Vagina (tissue), 2 donors: ENCODE measurements at regions not wholly inside any gene's neighbourhood (a gene's known extent, or its start where the extent isn't known, plus 50 kb on each side); places are given as distances from the start of the nearest gene placed in this dataset.

Experiments
- DNase-seq, 2 donors: peaks; one replicate each; pipeline ENCODE4 v3.0.0-alpha.2; 2017; ENCODE audit errors: extremely low spot score in 2 of 2
- H3K27ac ChIP-seq: fragments of 200-600 bp; sonication (generic); one replicate; pipeline ENCODE4 v1.5.1; 2019
- H3K27me3 ChIP-seq: fragments of 200-600 bp; sonication (generic); one replicate; pipeline ENCODE4 v1.5.1; 2019
- H3K36me3 ChIP-seq, 2 donors: fragments of 200-600 bp; sonication (generic); one replicate each; pipeline ENCODE4 v1.5.1; 2017 to 2019
- H3K4me1 ChIP-seq: fragments of 200-600 bp; sonication (generic); one replicate; pipeline ENCODE4 v1.5.1; 2019
- H3K4me3 ChIP-seq, 2 donors: fragments of 200-600 bp; sonication (generic); 1 replicate in 1 of 2; 2 replicates in 1 of 2; pipeline ENCODE4 v1.5.1; 2016 to 2019
- H3K9me3 ChIP-seq: fragments of 200-600 bp; sonication (generic); one replicate; pipeline ENCODE4 v1.5.1; 2019
- POLR2A ChIP-seq, 2 donors: fragments of 450-650 bp; IDR thresholded peaks; one replicate each; pipeline ENCODE4 v1.6.1; 2017; ENCODE audit warnings: antibody characterized with exemption in 2 of 2, mild to moderate bottlenecking in 2 of 2, moderate library complexity in 2 of 2
- POLR2AphosphoS5 ChIP-seq, 2 donors: sonication (generic); formaldehyde crosslinking; IDR thresholded peaks; one replicate each; pipeline ENCODE4 v1.9.0; 2017; ENCODE audit warnings: antibody characterized with exemption in 2 of 2, mild to moderate bottlenecking in 2 of 2, low read depth in 1 of 2; ENCODE audit not compliant: insufficient read depth in 1 of 2
- intact Hi-C: fragments of 100-400 bp; cut with DNase I; formaldehyde crosslinking; loops from one replicate; pipeline ENCODE4 v1.15.1; 2023
- TF ChIP-seq, protein P1 (sequence below), 3 experiments: fragments of 450-650 bp in 2 of 3; fragments of 200-600 bp in 1 of 3; sonication (generic) in 1 of 3; IDR thresholded peaks; one replicate each; pipeline ENCODE4 v1.5.1; 2017 to 2019; ENCODE audit warnings: antibody characterized with exemption in 3 of 3, mild to moderate bottlenecking in 2 of 3, moderate library complexity in 2 of 3

DNA sequence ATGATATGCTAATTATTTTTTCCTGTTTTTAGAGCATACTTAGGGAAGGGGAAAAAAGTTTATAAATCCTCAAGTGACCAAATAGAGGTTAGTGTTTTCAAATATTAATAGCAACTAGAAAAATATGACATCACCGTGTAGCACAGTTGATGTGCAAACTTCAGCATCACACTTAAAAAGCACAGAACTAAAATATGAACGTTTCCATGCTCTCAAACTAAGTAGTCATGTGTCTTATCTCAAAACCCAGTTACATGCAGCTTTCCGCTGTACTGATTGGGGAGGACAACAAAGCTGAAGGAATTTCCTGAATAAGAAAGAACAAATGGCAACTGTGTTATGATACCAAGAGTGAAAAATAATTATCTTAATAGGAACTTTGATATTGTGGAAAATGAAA lies 903.7 kb downstream of the ADGRL2 start:
- Histone ChIP-seq H3K27ac (no peak overlapping the region), H3K4me3 (no peak overlapping the region), H3K4me1 (no peaks in the 10 kb centered on the region), H3K9me3 (no peaks in the 10 kb centered on the region), H3K27me3 (no peaks in the 10 kb centered on the region), H3K36me3 (no peaks in the 10 kb centered on the region)
- DNase-seq = no peak
- TF ChIP-seq POLR2AphosphoS5 (IDR thresholded peaks at IDR 0.05; ENCODE audit: insufficient read depth in 1 of 2, low read depth in 1 of 2) (peak in 1 of 2 donors; percentile 83), POLR2A (IDR thresholded peaks at IDR 0.05) (no peak)
- TF ChIP-seq, protein P1, sequence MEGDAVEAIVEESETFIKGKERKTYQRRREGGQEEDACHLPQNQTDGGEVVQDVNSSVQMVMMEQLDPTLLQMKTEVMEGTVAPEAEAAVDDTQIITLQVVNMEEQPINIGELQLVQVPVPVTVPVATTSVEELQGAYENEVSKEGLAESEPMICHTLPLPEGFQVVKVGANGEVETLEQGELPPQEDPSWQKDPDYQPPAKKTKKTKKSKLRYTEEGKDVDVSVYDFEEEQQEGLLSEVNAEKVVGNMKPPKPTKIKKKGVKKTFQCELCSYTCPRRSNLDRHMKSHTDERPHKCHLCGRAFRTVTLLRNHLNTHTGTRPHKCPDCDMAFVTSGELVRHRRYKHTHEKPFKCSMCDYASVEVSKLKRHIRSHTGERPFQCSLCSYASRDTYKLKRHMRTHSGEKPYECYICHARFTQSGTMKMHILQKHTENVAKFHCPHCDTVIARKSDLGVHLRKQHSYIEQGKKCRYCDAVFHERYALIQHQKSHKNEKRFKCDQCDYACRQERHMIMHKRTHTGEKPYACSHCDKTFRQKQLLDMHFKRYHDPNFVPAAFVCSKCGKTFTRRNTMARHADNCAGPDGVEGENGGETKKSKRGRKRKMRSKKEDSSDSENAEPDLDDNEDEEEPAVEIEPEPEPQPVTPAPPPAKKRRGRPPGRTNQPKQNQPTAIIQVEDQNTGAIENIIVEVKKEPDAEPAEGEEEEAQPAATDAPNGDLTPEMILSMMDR (IDR thresholded peaks at IDR 0.05) = no peak
- intact Hi-C loops = no loop called here

DNA sequence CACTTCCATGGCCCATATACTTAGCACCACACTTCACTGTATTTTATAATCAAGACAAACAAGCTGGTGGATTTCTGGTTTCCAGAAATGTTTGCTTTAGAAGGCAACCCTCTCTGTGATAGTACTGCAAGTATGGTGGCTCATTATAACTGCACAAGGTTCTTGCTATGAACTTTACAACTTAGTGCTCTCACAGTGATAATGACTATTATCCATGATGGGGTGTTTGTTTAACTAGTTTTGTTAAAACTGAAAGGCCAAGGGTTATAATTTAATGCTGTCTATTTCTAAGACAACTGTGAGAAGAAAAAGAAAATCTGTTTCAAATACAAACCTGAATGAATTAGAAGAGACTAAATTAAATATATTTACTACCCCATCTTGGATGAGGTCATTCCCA lies 903.2 kb downstream of the ADGRL2 start:
- Histone ChIP-seq H3K27me3 (no peaks in the 10 kb centered on the region), H3K36me3 (no peaks in the 10 kb centered on the region), H3K27ac (no peak overlapping the region), H3K4me1 (no peaks in the 10 kb centered on the region), H3K9me3 (no peaks in the 10 kb centered on the region), H3K4me3 (no peak overlapping the region)
- DNase-seq = no peak
- intact Hi-C loops = no loop called here
- TF ChIP-seq POLR2AphosphoS5 (IDR thresholded peaks at IDR 0.05; ENCODE audit: insufficient read depth in 1 of 2, low read depth in 1 of 2) (no peak), POLR2A (IDR thresholded peaks at IDR 0.05) (no peak)
- TF ChIP-seq, protein P1 (IDR thresholded peaks at IDR 0.05) = no peak

GRCh38 chr1:82700476-82700875 lies 899.7 kb downstream of the ADGRL2 start:
- DNase-seq = no peak
- H3K36me3 ChIP-seq = no peaks in the 10 kb centered on the region
- H3K27ac ChIP-seq = no peak overlapping the region
- no peak overlapping the region for H3K4me3 ChIP-seq
- intact Hi-C loops = no loop called here
- no peak for TF ChIP-seq POLR2AphosphoS5 (IDR thresholded peaks at IDR 0.05; ENCODE audit: insufficient read depth in 1 of 2, low read depth in 1 of 2)
- TF ChIP-seq POLR2A (IDR thresholded peaks at IDR 0.05) = no peak
- TF ChIP-seq, protein P1 (IDR thresholded peaks at IDR 0.05) = no peak
- no peaks in the 10 kb centered on the region for H3K27me3 ChIP-seq
- no peaks in the 10 kb centered on the region for H3K4me1 ChIP-seq
- no peaks in the 10 kb centered on the region for H3K9me3 ChIP-seq

DNA sequence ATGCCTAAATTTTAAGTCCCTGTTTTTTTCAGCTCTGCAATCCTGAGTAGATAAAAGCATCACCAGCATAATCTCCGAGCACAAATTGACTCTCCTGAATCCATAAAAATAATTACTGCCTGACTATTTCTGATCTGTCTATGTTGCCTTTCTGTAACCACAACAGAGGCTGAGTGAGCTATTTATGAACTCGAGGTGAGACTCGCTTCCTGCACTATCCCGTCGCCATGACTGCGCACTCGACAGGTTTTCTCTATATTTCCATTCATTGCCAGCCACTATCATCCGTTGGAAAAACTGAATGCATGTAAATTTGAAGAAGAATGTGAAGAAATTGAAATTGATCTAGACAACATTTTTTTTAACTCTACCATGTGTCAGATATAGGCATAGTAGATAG lies 897.2 kb downstream of the ADGRL2 start:
- intact Hi-C loops = no loop called here
- H3K36me3 ChIP-seq = no peaks in the 10 kb centered on the region
- no peak overlapping the region for H3K4me3 ChIP-seq
- H3K4me1 ChIP-seq = no peaks in the 10 kb centered on the region
- DNase-seq = no peak
- no peaks in the 10 kb centered on the region for H3K27me3 ChIP-seq
- H3K9me3 ChIP-seq = no peaks in the 10 kb centered on the region
- TF ChIP-seq, protein P1 (IDR thresholded peaks at IDR 0.05) = no peak
- no peak for TF ChIP-seq POLR2A (IDR thresholded peaks at IDR 0.05)
- TF ChIP-seq POLR2AphosphoS5 (IDR thresholded peaks at IDR 0.05; ENCODE audit: insufficient read depth in 1 of 2, low read depth in 1 of 2) = no peak
- no peak overlapping the region for H3K27ac ChIP-seq

- DNase-seq = no peak
- no peak overlapping the region for H3K27ac ChIP-seq
- no peaks in the 10 kb centered on the region for H3K27me3 ChIP-seq
- H3K4me3 ChIP-seq = no peak overlapping the region
- H3K36me3 ChIP-seq = no peaks in the 10 kb centered on the region
- H3K4me1 ChIP-seq = no peaks in the 10 kb centered on the region
- intact Hi-C loops = no loop called here
- TF ChIP-seq, protein P1 (IDR thresholded peaks at IDR 0.05) = no peak
- no peak for TF ChIP-seq POLR2A (IDR thresholded peaks at IDR 0.05)
- no peak for TF ChIP-seq POLR2AphosphoS5 (IDR thresholded peaks at IDR 0.05; ENCODE audit: insufficient read depth in 1 of 2, low read depth in 1 of 2)
- no peaks in the 10 kb centered on the region for H3K9me3 ChIP-seq
Measured at GRCh38 chr1:82695443-82695842, 894.7 kb downstream of the ADGRL2 start.
